ENCODE measurements at regions not wholly inside any gene's neighbourhood (a gene's known extent, or its start where the extent isn't known, plus 50 kb on each side); places are given as distances from the start of the nearest gene placed in this dataset.

DNA sequence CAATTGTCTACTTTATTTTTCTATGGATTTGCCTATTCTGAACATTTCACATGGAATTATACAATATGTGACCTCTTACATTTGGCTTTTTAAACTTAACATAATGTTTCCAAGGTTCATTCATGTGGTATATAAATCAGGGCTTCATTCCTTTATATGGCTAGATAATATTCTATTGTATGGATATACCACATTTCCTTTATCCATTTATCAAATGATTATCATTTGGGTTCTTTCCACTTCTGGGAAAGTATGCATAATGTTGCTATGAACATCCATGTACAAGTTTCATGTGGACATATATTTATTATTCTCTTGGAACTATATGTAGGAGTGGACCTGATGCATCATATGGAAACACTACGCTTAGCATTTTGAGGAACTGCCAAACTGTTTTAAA, 99.7 kb upstream of the NCKAP5 start:
- DNase-seq, result no peak

DNA sequence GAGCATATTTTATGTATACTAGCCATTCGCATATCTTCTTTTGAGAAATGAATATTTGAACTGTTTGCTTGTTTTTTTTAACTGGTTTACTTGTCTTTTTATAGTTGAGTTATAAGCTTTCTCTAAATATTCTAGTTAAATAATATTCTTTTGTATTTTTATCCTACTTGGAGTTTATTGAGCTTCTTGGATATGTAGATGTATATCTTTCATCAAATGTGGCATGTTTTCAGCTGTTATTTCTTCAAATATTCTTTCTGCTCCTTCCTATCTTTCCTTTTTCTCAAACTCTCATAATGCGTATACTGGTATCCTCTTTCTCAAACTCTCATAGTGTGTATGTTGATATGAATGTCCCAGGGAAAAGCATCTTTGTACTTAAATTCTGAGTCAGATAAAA, 100.3 kb upstream of the NCKAP5 start:
- DNase-seq, result no peak

DNA sequence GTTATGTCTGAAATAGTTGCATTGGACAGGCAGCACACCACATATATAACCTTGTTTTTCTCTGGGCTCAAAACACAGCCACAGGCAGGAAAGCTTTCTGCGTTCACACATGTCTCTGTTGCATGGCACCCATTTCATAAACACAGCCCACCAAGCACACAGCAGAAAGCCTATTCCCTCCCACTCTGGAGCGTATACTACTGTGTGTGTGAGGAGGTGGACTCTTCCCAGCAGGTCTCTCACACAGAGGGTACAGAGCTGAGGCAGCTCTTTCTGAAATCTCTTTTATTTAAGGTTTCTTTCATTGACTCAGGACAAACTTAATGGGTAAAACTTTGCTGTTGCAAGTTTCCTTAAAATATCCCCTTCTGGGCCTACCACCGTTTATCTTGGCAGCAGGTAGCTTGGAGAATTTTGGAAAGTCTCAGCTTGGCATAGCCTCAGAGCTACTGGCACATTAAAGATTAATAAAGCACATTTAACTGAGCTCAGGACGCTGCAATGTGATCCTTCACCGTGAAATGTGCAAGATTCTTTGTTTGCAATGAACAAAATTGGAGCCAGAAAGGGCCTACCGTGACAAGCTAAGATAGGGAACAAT, 105.1 kb upstream of the NCKAP5 start:
- no peak for DNase-seq

DNA sequence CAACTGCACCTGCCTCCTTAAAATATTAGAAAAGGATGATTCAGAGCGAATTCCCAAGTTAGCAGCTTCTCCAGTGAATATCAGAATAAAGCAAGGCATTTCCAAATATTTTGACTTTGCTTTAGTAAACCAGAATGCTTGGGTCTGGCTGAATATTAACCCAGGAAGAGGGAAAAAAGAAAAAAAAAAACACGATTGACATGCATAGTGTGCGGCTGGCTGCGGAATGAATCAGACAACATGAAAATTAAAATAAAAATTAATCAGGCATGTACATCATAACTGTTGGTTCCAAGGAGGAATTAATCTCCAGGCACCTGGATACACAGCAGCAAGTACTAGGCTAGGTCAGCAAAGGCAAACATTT, 105.8 kb upstream of the NCKAP5 start:
- DNase-seq, result no peak

DNA sequence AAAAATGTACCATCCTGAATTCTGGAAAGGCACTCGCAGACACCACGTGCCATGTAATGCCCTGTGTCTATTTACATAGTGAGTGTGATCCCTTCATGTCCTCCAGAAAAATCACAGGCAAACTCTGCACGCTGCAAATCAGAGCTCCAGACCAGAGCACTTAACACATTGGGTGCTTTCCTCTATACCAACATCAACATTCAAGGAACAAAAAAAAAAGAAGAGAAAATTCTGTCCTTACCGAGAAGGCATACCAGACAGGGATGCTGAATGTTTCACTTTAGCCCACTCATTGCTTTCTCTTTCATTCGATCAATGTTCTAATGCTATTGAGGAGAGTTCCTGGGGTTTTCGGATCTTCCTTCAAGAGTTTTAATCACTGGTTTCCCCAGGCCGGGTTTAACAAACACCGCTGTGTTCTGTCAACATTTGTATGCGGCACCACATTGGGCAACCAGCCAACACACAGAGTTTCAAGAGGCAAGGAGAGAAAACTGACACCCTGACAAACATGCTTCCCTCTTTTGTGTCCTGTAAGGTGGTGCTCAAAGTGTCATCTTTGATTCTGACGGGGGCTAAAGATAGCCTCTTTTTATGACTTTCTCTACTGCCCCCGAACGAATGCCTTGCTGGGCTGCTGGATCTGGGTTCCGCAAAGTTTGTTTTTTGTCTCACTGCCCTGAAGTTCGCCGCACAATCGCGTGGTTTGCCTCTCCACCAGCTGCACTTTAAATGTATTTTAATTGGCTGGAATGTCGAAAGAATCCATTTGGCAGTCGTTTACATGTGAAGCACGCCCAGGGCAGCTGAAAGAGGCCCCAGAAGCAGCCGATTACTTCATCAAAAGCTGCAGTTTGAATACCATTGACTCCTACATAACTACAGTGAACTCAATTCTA, 106.4 kb upstream of the NCKAP5 start:
- DNase-seq, result peak; percentile 91

DNA sequence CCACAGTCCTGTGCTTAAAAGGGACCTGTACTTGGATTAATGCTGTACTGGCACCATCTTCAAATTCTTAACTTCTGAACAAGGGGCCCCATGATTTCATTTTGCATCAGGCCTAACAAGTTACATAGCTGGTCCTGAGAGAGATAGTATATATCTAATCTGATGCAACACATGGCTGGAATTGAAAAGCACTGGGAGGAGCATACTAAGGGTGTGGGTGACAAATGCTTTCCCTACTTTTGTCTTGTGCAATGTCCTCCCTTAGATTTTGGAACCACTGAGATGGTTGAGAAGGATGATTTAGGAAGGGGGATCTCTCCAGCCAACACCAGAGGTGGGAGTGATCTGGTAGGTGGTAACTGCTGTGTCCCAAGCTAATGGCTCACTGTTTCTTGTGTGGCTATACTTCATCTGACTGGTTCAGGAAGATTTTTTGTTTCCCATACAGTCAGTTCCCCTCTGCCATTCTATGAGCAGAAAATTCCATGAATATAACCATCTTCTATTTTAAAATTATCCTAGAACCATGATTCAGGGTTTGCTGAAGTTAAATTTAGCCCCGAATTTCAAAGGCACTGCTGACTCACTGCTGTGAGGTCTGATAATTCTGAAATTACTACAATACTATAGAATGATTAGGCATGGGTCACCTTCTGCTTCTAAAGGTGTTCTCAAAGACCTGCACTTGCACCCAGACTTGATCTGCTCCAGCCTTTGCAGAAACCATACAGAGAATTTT, 108.3 kb upstream of the NCKAP5 start:
- no peak for DNase-seq

DNA sequence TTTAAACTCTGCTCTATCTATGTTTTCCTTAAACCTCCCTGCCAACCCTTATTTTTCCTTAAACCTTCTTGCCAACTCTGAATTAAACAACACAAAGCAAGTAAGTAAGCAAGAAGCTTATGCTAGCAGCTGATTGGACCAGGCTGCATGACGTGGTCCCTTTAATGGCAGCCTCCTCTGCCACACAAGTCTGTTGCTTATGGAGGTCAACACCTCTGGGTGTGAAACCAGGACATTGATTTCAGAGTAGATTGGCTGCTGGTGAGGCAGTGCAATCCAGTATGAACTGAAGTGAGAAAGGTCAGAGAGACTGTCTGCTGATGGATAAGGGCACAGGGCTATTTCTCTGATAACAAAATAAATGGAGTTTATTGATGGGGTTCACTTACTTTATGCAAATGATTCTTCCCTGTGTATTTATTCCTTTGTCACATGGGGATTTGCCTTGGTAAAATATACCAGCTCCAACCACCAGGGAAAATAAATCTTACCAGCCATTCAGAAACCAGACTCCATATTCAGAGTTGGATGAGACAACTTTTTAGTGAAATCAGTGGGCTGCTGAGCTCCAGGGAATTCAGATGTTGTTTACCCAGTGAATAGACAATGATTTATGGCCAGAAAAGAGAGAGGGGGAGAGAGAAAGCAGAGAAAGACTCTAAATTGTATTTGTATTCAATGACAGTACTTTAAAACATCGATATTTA, 112.2 kb upstream of the NCKAP5 start:
- DNase-seq, result no peak

DNA sequence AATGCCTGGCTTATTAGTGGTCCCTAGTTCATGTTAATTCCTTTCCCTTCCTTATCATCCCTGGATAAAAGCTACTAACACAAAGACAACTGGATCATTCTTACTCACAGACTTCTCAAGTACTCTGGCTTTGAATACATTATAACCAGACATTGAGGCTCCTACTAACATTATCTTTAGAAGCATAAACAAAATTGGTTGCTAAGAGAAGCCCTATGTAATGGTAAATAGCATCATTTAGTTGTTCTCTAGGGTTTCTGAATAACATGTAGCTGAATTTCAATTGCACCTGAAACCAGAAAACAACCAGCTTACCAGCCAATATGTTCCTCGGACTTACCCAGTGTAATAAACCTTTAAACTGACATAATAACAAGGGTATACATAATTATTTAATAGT, 114.1 kb upstream of the NCKAP5 start:
- no peak for DNase-seq

DNA sequence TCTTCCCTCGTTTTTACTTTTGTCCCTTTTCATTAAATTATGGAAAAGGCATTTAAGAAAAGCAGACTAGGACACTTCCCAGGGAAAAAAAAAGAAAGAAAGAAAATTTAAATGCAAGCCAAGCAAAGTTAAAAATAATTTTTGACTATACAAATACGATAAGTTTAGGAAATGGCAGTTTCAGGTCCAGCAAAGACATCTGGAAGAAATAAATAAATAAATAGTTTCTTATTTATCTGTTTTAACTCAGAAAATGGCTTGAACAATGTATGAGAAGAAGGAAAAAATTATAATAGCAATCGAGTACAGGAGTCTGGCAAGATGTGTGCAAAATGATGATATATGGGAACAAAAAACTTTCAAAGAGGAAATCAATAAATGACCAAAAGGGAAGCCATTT, 114.6 kb upstream of the NCKAP5 start:
- DNase-seq, result no peak

DNA sequence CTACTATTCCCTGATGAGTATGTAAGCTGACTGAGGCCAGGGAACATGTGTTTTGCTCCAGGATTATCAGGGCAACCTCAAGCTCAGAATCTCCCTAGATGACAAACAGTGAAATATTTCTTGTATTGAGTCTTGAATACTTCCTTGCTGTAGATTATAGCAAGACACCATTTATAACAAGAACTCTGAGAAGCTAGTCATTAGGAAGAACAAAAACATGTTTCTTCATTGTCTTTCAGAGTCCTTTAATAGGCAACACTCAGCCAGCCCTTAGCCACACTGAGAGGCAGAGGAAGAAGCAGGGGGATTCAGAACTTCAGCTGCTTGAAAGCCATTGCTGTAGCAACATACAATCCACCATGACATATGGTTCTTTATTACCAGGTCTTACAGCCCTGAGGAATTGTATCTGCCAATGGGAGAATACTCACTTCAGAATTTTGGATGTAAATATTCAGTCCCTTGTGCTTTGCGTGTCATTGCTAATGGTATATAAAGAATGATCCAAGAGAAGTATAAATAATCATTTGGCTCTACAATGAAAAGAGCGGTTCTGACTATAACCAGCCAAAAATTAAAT, 117.5 kb upstream of the NCKAP5 start:
- no peak for DNase-seq

DNA sequence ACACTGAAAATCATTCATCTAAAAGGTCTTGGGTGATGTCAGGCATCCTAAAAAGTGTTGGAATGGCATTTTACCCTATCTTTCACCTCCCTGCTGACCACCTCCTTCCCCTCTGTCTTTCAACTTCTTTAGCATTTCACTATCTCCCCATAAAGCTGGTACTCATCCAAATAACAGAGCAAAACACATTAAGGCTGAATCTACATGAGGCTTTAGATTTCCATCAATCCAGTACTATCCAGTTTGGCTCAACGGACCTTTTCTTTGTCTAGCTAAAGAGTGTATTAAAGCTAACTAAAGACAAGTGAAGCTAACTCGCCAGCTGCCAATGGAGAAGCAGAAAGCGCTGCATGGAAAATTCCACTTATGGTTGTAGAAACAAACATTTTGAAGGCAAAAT, 122.5 kb upstream of the NCKAP5 start:
- DNase-seq, result no peak

DNA sequence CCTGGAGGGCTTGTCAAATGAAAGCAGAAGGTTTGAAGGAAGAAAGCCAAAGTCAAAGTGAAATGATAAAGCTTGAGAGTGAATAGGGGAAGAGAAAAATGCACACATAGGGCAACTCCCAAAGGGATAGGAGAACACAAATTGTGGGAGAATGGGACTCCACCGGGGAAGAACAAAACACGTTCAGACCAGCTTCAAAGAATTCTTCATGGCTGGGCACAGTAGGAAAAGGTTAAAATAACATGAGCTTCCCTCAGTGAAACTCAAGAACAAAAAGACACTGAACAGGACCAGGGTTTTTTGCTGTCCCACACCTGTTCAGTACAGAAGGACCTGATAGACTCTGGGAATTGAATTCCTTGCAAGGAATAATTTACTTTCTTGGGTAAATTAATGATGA, 123.1 kb upstream of the NCKAP5 start:
- DNase-seq, result no peak

DNA sequence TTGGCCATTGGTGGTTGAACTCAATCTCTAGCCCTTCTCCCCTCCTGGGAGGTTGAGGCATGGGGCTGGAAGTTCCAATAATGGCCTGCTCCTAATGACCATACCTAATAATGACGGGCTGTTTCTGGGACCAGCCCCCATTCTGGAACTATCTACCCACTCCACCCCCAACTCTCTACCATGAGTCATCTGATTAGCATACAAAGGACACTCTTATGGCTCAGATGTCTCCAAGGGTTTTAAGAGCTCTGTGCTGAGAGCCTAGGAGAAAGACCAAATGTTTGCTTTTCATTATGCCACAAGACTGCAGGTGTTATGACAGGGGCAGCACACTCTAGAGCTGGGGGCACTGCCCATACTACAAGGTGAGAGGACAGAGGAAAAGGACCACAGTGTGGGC, 137.0 kb upstream of the NCKAP5 start:
- no peak for DNase-seq

DNA sequence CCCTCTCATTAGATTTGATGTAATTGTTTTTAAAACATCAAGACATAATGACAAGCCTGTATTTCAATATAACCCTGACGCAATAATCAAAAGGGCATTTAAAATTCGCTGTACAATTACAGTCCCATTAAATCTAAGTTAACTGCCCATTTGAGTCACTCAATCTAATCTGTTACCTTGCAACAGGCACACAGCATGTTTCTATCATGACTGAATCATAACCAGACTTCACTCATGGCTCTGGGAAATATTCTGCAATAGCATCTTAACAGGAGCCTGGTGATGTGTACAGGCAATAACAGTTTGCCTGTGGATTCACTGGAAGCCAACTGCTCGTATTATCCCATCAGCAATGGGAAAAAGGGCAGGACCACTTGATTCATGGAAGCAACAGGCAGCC, 142.3 kb upstream of the NCKAP5 start:
- peak; percentile 59 for DNase-seq

DNA sequence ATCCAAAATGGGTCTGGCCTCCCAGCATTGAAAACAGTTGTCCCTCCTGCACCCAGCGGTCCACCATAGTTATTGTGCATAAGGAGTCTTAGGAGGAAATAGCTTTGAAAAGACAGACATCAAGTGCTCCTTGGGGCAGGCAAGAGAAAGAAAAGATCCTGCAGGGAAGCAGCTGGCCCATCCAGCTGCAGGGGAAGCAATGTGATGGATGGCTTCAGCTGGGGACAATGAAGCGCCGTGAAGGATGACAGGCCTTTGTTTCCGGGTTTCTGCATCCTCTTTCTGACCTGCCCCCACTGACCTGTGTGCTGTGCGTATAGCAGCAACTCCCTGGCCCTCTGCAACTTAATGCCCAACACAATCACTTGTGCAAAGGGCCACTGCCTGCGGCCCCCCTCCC, 142.9 kb upstream of the NCKAP5 start:
- DNase-seq, result peak; percentile 88

DNA sequence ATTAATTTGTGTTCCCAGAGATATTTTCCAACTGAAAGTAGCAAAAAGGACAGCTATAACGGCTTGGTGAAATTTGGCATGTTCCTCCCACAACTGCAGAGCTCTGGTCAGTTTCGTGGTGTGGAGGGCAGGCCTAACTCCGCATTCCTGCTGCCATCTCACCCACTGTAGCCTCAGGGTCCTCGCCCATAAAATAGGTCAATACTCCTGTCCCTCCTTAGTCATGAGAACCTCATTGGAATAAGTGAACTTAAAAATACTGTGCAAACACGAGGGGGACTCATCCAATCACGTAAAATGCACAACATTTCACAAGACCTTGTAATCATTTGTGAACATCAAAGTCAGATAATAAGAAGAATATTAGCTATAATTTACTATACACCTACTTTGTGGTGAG, 143.5 kb upstream of the NCKAP5 start:
- DNase-seq, result no peak

DNA sequence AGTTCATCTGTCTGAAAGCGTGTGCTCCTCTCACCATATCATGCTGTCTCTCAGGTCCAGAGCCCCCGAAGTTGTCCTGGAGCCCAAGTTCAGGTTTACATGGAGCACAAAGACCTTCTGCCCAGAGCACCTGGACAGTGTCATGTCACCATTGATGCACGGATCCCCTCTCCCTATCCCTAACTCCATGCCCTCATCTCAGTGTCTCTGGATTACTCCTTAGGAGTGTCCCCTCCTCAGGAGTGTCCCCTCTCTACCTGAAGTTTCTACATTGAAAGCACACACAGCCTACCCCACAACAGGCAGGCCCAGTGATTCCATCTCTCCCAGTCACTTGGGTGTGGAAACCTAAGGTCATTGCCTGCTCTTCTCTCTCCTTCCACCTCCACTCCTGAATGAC, 144.1 kb upstream of the NCKAP5 start:
- no peak for DNase-seq

DNA sequence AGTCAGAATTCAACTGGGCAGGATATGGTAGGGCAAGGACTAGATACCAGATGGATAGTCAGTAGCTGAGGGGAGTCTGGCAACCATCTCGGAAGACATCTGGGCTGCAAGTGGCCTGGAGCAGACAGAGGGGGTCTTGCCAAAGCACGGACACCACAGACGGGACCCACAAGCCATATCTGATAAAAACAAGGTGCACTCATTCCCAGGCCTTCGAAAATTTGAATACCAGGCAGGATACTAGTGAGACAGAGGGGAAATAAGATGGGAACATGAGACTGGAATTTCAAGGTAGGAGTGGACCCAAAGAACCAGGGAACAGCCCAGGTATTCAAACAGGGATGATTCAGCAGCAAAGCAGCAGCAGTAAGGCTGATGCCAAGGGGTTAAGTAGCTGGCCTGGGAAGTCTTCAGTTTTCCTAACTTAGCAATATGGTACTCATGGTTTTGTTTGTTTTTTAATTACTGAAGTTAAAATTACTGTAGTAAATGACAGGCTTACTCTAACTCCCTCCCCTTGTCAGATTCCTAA, 144.9 kb upstream of the NCKAP5 start:
- DNase-seq, result no peak

DNA sequence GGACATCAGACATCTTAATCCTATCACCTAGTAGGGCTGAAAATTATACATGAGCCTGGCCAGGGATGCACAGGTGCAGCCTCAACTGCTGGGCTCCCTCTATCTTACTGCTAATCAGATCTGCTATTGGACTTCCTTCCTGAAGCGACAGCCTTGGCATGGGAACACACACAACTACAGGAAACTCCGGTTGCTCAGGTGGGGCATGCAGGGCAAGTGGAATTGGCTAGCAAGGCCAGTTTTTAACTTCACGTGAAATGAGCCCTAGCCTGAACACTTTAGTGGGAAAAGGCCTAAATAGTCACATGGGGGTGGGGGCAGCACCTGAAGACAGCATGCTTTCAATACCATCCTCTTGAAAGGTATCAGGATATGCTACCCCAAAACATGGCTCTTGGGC, 147.9 kb upstream of the NCKAP5 start:
- DNase-seq, result no peak

DNA sequence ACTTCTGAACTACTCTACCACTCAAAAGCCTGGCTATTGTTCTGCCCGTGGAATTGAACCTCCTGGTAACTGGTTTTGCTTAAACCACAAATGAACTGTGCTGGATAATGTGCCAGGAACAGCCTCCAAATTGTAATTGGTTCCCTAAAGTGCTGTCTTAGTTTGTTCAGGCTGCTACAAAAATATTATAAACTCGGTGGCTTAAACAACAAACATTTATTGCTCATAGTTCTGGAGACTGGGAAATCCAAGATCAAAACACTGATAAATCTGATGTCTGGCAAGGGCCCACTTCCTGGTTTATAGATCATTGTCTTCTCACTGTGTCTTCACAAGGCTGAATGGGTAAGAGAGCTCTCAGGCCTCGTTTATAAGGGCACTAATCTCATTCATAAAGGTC, 149.2 kb upstream of the NCKAP5 start:
- no peak for DNase-seq

DNA sequence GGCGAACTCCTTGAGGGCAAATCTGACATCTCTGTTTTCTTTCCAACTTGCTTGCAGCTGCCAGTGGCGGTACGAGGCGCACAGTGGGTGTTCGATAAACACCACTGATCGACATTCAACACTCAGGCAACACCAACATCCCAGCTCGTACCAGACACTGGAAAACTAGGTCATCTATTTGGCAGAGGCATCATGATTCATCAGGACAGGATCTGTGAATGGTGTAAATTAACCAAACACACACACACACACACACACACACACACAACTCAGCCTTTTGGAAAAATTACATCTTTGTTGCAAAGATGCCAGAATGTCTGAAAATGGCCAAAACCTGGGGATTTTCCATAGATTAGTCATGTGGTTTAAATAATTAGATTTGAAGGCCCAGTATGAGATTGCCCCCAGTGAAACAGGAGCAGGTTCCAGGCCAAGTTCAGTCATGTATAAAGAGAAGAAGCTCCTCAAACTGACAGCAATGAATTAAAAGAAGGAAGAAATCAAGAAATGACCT, 150.5 kb upstream of the NCKAP5 start:
- peak; percentile 92 for DNase-seq

DNA sequence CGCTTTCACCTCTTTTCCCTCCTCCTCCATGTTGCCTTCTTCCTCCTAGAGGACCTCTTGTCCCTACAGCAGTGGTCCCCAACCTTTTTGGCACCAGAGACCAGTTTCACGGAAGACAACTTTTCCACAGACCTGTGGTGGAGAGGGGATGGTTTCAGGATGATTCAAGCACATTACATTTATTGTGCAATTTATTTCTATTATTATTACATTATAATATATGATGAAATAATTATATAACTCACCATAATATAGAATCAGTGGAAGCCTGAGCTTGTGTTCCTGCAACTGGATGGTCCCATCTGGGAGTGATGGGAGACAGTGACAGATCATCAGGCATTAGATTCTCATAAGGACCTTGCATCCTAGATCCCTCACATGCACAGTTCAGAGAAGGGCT, 152.2 kb upstream of the NCKAP5 start:
- no peak for DNase-seq

DNA sequence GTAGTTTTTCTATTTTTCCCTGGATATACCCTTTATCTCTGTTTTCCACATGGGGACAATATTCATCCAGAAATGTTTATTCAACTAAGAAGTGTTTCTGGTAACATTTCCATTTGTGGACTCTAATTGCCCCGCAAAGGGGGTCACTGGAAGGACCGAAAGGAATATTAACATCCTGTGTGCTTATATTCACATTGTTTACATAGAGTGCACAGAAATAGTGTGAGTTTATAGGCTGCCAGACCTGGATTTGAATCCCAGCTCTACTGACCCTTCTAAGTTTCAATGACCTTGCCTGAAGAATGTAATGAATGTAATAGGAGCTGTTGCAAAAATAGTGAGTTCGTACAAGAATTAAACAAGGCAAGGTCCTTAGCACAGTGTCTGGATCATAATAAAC, 152.9 kb upstream of the NCKAP5 start:
- no peak for DNase-seq

Data from eye (tissue), 1 donor.